Retinal pigment epithelial cell (primary cell): ENCODE measurements at regions not wholly inside any gene's neighbourhood (a gene's known extent, or its start where the extent isn't known, plus 50 kb on each side); places are given as distances from the start of the nearest gene placed in this dataset.
"Not testable (repeated sequence)": the region's sequence is repeated elsewhere in the genome, so short reads cannot be mapped to it uniquely, and the experiment has no call there.

ENCODE experiments used
- DNase-seq: peaks from one replicate; pipeline ENCODE4 v3.0.0-alpha.2; 2010; ENCODE audit warnings: low read depth
- H3K4me3 ChIP-seq: 2 replicates; pipeline ENCODE4 v1.5.1; 2011; ENCODE audit warnings: mild to moderate bottlenecking, low read length, control low read depth, moderate library complexity
- CTCF ChIP-seq: conservative IDR thresholded peaks from 2 replicates; pipeline ENCODE4 v1.5.1; 2011; ENCODE audit warnings: low read depth, low read length, control low read depth, inconsistent platforms

- DNase-seq: no peak
- TF ChIP-seq CTCF: no peak
- no peak overlapping the region for H3K4me3 ChIP-seq
These were observed 77.5 kb upstream of the HIVEP1 start for GRCh38 chr6:11934638-11935037.

- not testable (repeated sequence) for H3K4me3 ChIP-seq, DNase-seq
These were observed 79.2 kb upstream of the HIVEP1 start for GRCh38 chr6:11932892-11933291.

GRCh38 chr6:11931296-11932035 lies 80.6 kb upstream of the HIVEP1 start:
- no peak for TF ChIP-seq CTCF
- H3K4me3 ChIP-seq: no peak overlapping the region
- no peak for DNase-seq

GRCh38 chr6:11930834-11931233 lies 81.3 kb upstream of the HIVEP1 start:
- not testable (repeated sequence) for DNase-seq, H3K4me3 ChIP-seq

- no peak for DNase-seq
- no peak for TF ChIP-seq CTCF
- no peak overlapping the region for H3K4me3 ChIP-seq
These were observed 81.9 kb upstream of the HIVEP1 start for GRCh38 chr6:11930240-11930639.

- no peak overlapping the region for H3K4me3 ChIP-seq
- DNase-seq: no peak
- TF ChIP-seq CTCF: no peak
These were observed 82.8 kb upstream of the HIVEP1 start for GRCh38 chr6:11929241-11929835.

- H3K4me3 ChIP-seq: no peak overlapping the region
- no peak for DNase-seq
- TF ChIP-seq CTCF: no peak
These were observed 85.3 kb upstream of the HIVEP1 start for GRCh38 chr6:11926594-11927407.

GRCh38 chr6:11925805-11926204 lies 86.3 kb upstream of the HIVEP1 start:
- DNase-seq: no peak
- no peak for TF ChIP-seq CTCF
- H3K4me3 ChIP-seq: no peak overlapping the region
